SK-N-SH (cell line): ENCODE measurements at regions not wholly inside any gene's neighbourhood (a gene's known extent, or its start where the extent isn't known, plus 50 kb on each side); places are given as distances from the start of the nearest gene placed in this dataset.

Experiments used
- CTCF ChIA-PET: fragments of 300-600, 350-600 bp; formaldehyde crosslinking; extraction: SDS; loops from one replicate; lab custom pipeline; 2021; lab: Yijun Ruan, JAX
- POLR2A ChIA-PET: fragments of 350-600 bp; sonication (Branson Sonifier 250); formaldehyde crosslinking; extraction: SDS; loops from one replicate; lab custom pipeline; 2020; ENCODE audit warnings: antibody characterized with exemption, inconsistent platforms; lab: Yijun Ruan, JAX
- DNase-seq: peaks from one replicate; pipeline ENCODE4 v3.0.0; 2012
- H2AFZ ChIP-seq: fragments of 200-600 bp; sonication (generic); 2 replicates; pipeline ENCODE4 v1.8.1; 2016; ENCODE audit warnings: antibody characterized with exemption, mild to moderate bottlenecking, low read depth
- H3F3A ChIP-seq: fragments of 200-600 bp; sonication (generic); replicated peaks from 2 replicates; pipeline ENCODE3; 2016; ENCODE audit warnings: antibody characterized with exemption, mild to moderate bottlenecking; ENCODE audit not compliant: insufficient read depth
- H3K27ac ChIP-seq, 2 experiments: fragments of 200-500 bp in 1 of 2; fragments of 200-600 bp in 1 of 2; sonication (Bioruptor generic) in 1 of 2; sonication (generic), shearing (Covaris generic) in 1 of 2; 2 replicates each; pipeline versions ENCODE4 v1.5.1 to v1.6.1; 2014 to 2016; ENCODE audit warnings: low read depth in 2 of 2, inconsistent platforms in 1 of 2, low read length in 1 of 2, mild to moderate bottlenecking in 1 of 2, mixed read lengths in 1 of 2
- H3K27me3 ChIP-seq: fragments of 200-600 bp; sonication (generic), shearing (Covaris generic); 2 replicates; pipeline ENCODE4 v1.6.1; 2016; ENCODE audit warnings: mixed run types; ENCODE audit not compliant: insufficient read depth
- H3K36me3 ChIP-seq, 2 experiments: fragments of 200-500 bp in 1 of 2; fragments of 200-600 bp in 1 of 2; sonication (Bioruptor generic) in 1 of 2; sonication (generic) in 1 of 2; replicated peaks in 1 of 2; 2 replicates each; pipeline versions ENCODE3 to v1.5.1; 2014 to 2016; ENCODE audit warnings: low read length in 1 of 2, mild to moderate bottlenecking in 1 of 2; ENCODE audit not compliant: insufficient read depth in 2 of 2, control insufficient read depth in 1 of 2
- H3K4me1 ChIP-seq, 2 experiments: fragments of 200-500 bp in 1 of 2; fragments of 200-600 bp in 1 of 2; sonication (Bioruptor generic) in 1 of 2; sonication (generic), shearing (Covaris generic) in 1 of 2; 2 replicates each; pipeline versions ENCODE4 v1.5.1 to v1.6.1; 2014 to 2016; ENCODE audit warnings: low read depth in 1 of 2, low read length in 1 of 2, mixed run types in 1 of 2; ENCODE audit not compliant: insufficient read depth in 2 of 2, control insufficient read depth in 1 of 2
- H3K4me2 ChIP-seq: fragments of 200-600 bp; sonication (generic), shearing (Covaris generic); 2 replicates; pipeline ENCODE4 v1.6.1; 2017; ENCODE audit warnings: mixed run types
- H3K4me3 ChIP-seq, 2 experiments: fragments of 200-500 bp in 1 of 2; fragments of 200-600 bp in 1 of 2; sonication (Bioruptor generic) in 1 of 2; sonication (generic), shearing (Covaris generic) in 1 of 2; 2 replicates each; pipeline versions ENCODE4 v1.5.1 to v1.8.1; 2014 to 2016; ENCODE audit warnings: low read depth in 2 of 2, inconsistent platforms in 1 of 2, low read length in 1 of 2, mild to moderate bottlenecking in 1 of 2, mixed read lengths in 1 of 2, moderate library complexity in 1 of 2
- H3K79me2 ChIP-seq: fragments of 200-600 bp; sonication (generic); 2 replicates; pipeline ENCODE4 v1.8.1; 2017; ENCODE audit warnings: mild to moderate bottlenecking; ENCODE audit not compliant: insufficient read depth
- H3K9ac ChIP-seq: fragments of 200-600 bp; sonication (generic); 2 replicates; pipeline ENCODE4 v1.6.1; 2017; ENCODE audit warnings: mixed run types
- H3K9me2 ChIP-seq: fragments of 200-600 bp; sonication (generic); 2 replicates; pipeline ENCODE4 v1.6.1; 2017; ENCODE audit warnings: mixed run types
- H3K9me3 ChIP-seq: fragments of 200-600 bp; sonication (generic); 2 replicates; pipeline ENCODE4 v1.6.1; 2017; ENCODE audit warnings: mixed run types, mild to moderate bottlenecking, moderate library complexity
- H4K20me1 ChIP-seq: fragments of 200-600 bp; sonication (generic); 2 replicates; pipeline ENCODE4 v1.6.1; 2017; ENCODE audit warnings: mild to moderate bottlenecking, mixed run types; ENCODE audit not compliant: insufficient read depth
- ELF1 ChIP-seq: IDR thresholded peaks from 2 replicates; pipeline ENCODE4 v1.4.0; 2012
- EP300 ChIP-seq, 2 experiments: IDR thresholded peaks; 2 replicates each; pipeline versions ENCODE4 v1.4.0 to v1.6.1; 2012; ENCODE audit warnings: borderline replicate concordance in 1 of 2, low read depth in 1 of 2, low read length in 1 of 2
- EZH2phosphoT487 ChIP-seq: fragments of 200-600 bp; sonication (generic); IDR thresholded peaks from 2 replicates; pipeline ENCODE4 v1.6.1; 2017; ENCODE audit warnings: low read depth, mixed run types, mild to moderate bottlenecking, antibody characterized with exemption, moderate library complexity, borderline replicate concordance
- FOSL2 ChIP-seq: IDR thresholded peaks from 2 replicates; pipeline ENCODE4 v1.4.0; 2012; ENCODE audit warnings: low read depth, mild to moderate bottlenecking, moderate library complexity, borderline replicate concordance
- FOXJ3 ChIP-seq: sonication (generic); formaldehyde crosslinking; IDR thresholded peaks from 2 replicates; pipeline ENCODE4 v1.5.1; 2020; ENCODE audit warnings: mild to moderate bottlenecking, missing genetic modification reagents
- GABPA ChIP-seq: IDR thresholded peaks from 2 replicates; pipeline ENCODE4 v1.4.0; 2012; ENCODE audit warnings: low read depth, mild to moderate bottlenecking
- GATA2 ChIP-seq: sonication (generic); formaldehyde crosslinking; IDR thresholded peaks from 2 replicates; pipeline ENCODE4 v1.5.0; 2020; ENCODE audit warnings: mild to moderate bottlenecking, missing genetic modification reagents
- JUND ChIP-seq: IDR thresholded peaks from 2 replicates; pipeline ENCODE4 v1.4.0; 2012
- MEF2A ChIP-seq: IDR thresholded peaks from 2 replicates; pipeline ENCODE4 v1.4.0; 2012; ENCODE audit warnings: low read depth, borderline replicate concordance
- NFIC ChIP-seq: IDR thresholded peaks from 2 replicates; pipeline ENCODE4 v1.4.0; 2012; ENCODE audit warnings: borderline replicate concordance
- POLR2AphosphoS5 ChIP-seq: IDR thresholded peaks from 2 replicates; pipeline ENCODE4 v1.6.1; 2012; ENCODE audit warnings: low read depth, low read length
- RAD21 ChIP-seq: IDR thresholded peaks from 2 replicates; pipeline ENCODE4 v1.6.1; 2012; ENCODE audit warnings: mild to moderate bottlenecking, low read length
- RCOR1 ChIP-seq: fragments of 150-350 bp; IDR thresholded peaks from 2 replicates; pipeline ENCODE4 v1.6.1; 2017; ENCODE audit warnings: antibody characterized with exemption, low read length
- TAF1 ChIP-seq: IDR thresholded peaks from 2 replicates; pipeline ENCODE4 v1.6.1; 2012; ENCODE audit warnings: low read depth, mild to moderate bottlenecking, low read length, moderate library complexity, borderline replicate concordance
- TCF12 ChIP-seq: IDR thresholded peaks from 2 replicates; pipeline ENCODE4 v1.4.0; 2012
- TEAD4 ChIP-seq: IDR thresholded peaks from 2 replicates; pipeline ENCODE4 v1.4.0; 2012; ENCODE audit warnings: mild to moderate bottlenecking, borderline replicate concordance; ENCODE audit not compliant: insufficient read depth
- YY1 ChIP-seq: IDR thresholded peaks from 2 replicates; pipeline ENCODE4 v1.4.0; 2012; ENCODE audit warnings: low read depth, mild to moderate bottlenecking
- WGBS: methylation state at CpG from one replicate; pipeline ENCODE4 v1.1.6; 2017; ENCODE audit warnings: low lambda C conversion rate; 5-methylcytosine and 5-hydroxymethylcytosine counted together
- TF ChIP-seq, protein P1 (sequence below): IDR thresholded peaks from 2 replicates; pipeline ENCODE4 v1.4.0; 2012; ENCODE audit warnings: low read depth, borderline replicate concordance
- TF ChIP-seq, protein P2 (sequence below): IDR thresholded peaks from 2 replicates; pipeline ENCODE4 v1.4.0; 2012; ENCODE audit warnings: low read depth
- TF ChIP-seq, protein P3 (sequence below): IDR thresholded peaks from 2 replicates; pipeline ENCODE4 v1.4.0; 2012; ENCODE audit warnings: low read depth, borderline replicate concordance

- no peak for TF ChIP-seq TEAD4
- no peak for TF ChIP-seq JUND
- CTCF ChIA-PET: no interaction called here
- no peaks in the 10 kb centered on the region for H3K9me3 ChIP-seq
- no peak overlapping the region for H3K27ac ChIP-seq
- POLR2A ChIA-PET: no interaction called here
- DNase-seq: no peak
- H3K79me2 ChIP-seq: no peaks in the 10 kb centered on the region
- no peaks in the 10 kb centered on the region for H3K4me1 ChIP-seq
- H3K4me2 ChIP-seq: no peak overlapping the region
- no peaks in the 10 kb centered on the region for H3K36me3 ChIP-seq
- no peaks in the 10 kb centered on the region for H3F3A ChIP-seq
- WGBS: 4% methylated on average over 2 of the region's 2 CpGs
- no peak overlapping the region for H3K4me3 ChIP-seq
- H3K9ac ChIP-seq: no peak overlapping the region
- no peaks in the 10 kb centered on the region for H3K27me3 ChIP-seq
- H3K9me2 ChIP-seq: no peaks in the 10 kb centered on the region
- H2AFZ ChIP-seq: no peak overlapping the region; the same call in 1 of the 2 replicates
- H4K20me1 ChIP-seq: no peaks in the 10 kb centered on the region
These were observed 268.9 kb upstream of the HSF2 start for GRCh38 chr6:122130518-122130917.

GRCh38 chr6:122136386-122136785 is 263.1 kb upstream of the HSF2 start:
- H3F3A ChIP-seq: no peaks in the 10 kb centered on the region
- H3K79me2 ChIP-seq: no peaks in the 10 kb centered on the region
- no peaks in the 10 kb centered on the region for H3K9me2 ChIP-seq
- TF ChIP-seq JUND (no peak), TAF1 (no peak), RAD21 (no peak), YY1 (no peak)
- TF ChIP-seq, all 33 proteins: peak for 0
- no peak overlapping the region for H3K27ac ChIP-seq
- ChIA-PET POLR2A (no interaction called here), CTCF (no interaction called here)
- H3K4me3 ChIP-seq: no peak overlapping the region
- H3K36me3 ChIP-seq: no peaks in the 10 kb centered on the region
- no peak overlapping the region for H2AFZ ChIP-seq
- H3K4me1 ChIP-seq: no peaks in the 10 kb centered on the region
- no peak overlapping the region for H3K9ac ChIP-seq
- H3K27me3 ChIP-seq: no peaks in the 10 kb centered on the region
- WGBS: 3% methylated on average over 1 of the region's 1 CpG
- no peak for DNase-seq
- no peak overlapping the region for H3K4me2 ChIP-seq
- no peaks in the 10 kb centered on the region for H4K20me1 ChIP-seq
- H3K9me3 ChIP-seq: no peaks in the 10 kb centered on the region

DNA sequence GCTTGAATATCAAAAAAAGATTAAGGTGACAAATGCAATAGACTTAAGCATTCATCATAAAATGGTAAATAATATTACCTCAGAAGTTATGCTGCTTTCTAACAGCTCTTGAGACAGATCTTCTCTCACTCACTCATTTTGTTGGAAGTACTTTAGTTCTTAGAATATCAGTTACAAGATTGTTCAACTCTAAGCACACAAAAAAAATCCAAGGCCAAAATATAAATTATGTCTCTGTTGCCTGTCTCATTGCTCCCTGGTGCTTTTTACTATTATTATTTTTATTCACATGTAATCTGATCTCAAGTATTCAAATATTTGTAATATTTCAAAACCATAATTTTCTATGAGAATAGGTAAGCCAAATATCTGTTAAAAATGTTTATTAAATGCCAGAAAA is 259.4 kb upstream of the HSF2 start:
- Histone ChIP-seq H3K27ac (no peak overlapping the region), H3K9ac (no peak overlapping the region), H3K27me3 (no peaks in the 10 kb centered on the region), H3K4me3 (no peak overlapping the region), H2AFZ (no peak overlapping the region), H3K4me2 (no peak overlapping the region), H3K79me2 (no peaks in the 10 kb centered on the region), H3K9me2 (no peaks in the 10 kb centered on the region), H3K4me1 (no peaks in the 10 kb centered on the region), H3F3A (no peaks in the 10 kb centered on the region), H3K36me3 (no peaks in the 10 kb centered on the region), H3K9me3 (no peaks in the 10 kb centered on the region), H4K20me1 (no peaks in the 10 kb centered on the region)
- POLR2A ChIA-PET: no interaction called here
- CTCF ChIA-PET: no interaction called here
- DNase-seq: no peak
- TF ChIP-seq, protein P1, sequence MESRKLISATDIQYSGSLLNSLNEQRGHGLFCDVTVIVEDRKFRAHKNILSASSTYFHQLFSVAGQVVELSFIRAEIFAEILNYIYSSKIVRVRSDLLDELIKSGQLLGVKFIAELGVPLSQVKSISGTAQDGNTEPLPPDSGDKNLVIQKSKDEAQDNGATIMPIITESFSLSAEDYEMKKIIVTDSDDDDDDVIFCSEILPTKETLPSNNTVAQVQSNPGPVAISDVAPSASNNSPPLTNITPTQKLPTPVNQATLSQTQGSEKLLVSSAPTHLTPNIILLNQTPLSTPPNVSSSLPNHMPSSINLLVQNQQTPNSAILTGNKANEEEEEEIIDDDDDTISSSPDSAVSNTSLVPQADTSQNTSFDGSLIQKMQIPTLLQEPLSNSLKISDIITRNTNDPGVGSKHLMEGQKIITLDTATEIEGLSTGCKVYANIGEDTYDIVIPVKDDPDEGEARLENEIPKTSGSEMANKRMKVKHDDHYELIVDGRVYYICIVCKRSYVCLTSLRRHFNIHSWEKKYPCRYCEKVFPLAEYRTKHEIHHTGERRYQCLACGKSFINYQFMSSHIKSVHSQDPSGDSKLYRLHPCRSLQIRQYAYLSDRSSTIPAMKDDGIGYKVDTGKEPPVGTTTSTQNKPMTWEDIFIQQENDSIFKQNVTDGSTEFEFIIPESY: no peak
- no peak for TF ChIP-seq MEF2A
- TF ChIP-seq EP300 (IDR thresholded peaks at IDR 0.05; ENCODE audit: borderline replicate concordance in 1 of 2, low read depth in 1 of 2, low read length in 1 of 2): no peak
- no peak for TF ChIP-seq GATA2
- TF ChIP-seq TAF1: no peak
- TF ChIP-seq RCOR1: no peak
- TF ChIP-seq, protein P2, sequence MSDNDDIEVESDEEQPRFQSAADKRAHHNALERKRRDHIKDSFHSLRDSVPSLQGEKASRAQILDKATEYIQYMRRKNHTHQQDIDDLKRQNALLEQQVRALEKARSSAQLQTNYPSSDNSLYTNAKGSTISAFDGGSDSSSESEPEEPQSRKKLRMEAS: no peak
- no peak for TF ChIP-seq TCF12
- TF ChIP-seq EZH2phosphoT487: no peak
- TF ChIP-seq POLR2AphosphoS5: no peak
- TF ChIP-seq YY1: no peak
- no peak for TF ChIP-seq ELF1
- TF ChIP-seq, protein P3, sequence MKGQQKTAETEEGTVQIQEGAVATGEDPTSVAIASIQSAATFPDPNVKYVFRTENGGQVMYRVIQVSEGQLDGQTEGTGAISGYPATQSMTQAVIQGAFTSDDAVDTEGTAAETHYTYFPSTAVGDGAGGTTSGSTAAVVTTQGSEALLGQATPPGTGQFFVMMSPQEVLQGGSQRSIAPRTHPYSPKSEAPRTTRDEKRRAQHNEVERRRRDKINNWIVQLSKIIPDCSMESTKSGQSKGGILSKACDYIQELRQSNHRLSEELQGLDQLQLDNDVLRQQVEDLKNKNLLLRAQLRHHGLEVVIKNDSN: no peak
- TF ChIP-seq FOXJ3 (CRISPR knock-in tag): no peak
- TF ChIP-seq FOSL2: no peak
- no peak for TF ChIP-seq GABPA
- TF ChIP-seq NFIC: no peak
